ENCODE measurements at regions not wholly inside any gene's neighbourhood (a gene's known extent, or its start where the extent isn't known, plus 50 kb on each side); places are given as distances from the start of the nearest gene placed in this dataset.

GRCh38 chr3:194971965-194972364, 286.3 kb downstream of the FAM43A start:
- no peak for DNase-seq (ENCODE audit: low read depth)

GRCh38 chr3:194972641-194973040, 287.0 kb downstream of the FAM43A start:
- no peak for DNase-seq (ENCODE audit: low read depth)

GRCh38 chr3:194973366-194974000, 287.8 kb downstream of the FAM43A start:
- no peak for DNase-seq (ENCODE audit: low read depth)

GRCh38 chr3:194974468-194975135, 288.9 kb downstream of the FAM43A start:
- no peak for DNase-seq (ENCODE audit: low read depth)

- peak; percentile 92 for DNase-seq (ENCODE audit: low read depth)
These were observed 290.4 kb downstream of the FAM43A start for GRCh38 chr3:194976049-194976451.

- DNase-seq (ENCODE audit: low read depth) = no peak
These were observed 291.2 kb downstream of the FAM43A start for GRCh38 chr3:194976874-194977273.

- DNase-seq (ENCODE audit: low read depth) = no peak
These were observed 291.7 kb downstream of the FAM43A start for GRCh38 chr3:194977356-194977755.

- no peak for DNase-seq (ENCODE audit: low read depth)
These were observed 291.8 kb downstream of the XXYLT1 start for GRCh38 chr3:194979173-194979572.

- DNase-seq (ENCODE audit: low read depth) = no peak
These were observed 288.5 kb downstream of the XXYLT1 start for GRCh38 chr3:194982472-194982871.

GRCh38 chr3:194983121-194983520, 287.8 kb downstream of the XXYLT1 start:
- no peak for DNase-seq (ENCODE audit: low read depth)

- DNase-seq (ENCODE audit: low read depth) = no peak
These were observed 287.3 kb downstream of the XXYLT1 start for GRCh38 chr3:194983620-194984019.

- no peak for DNase-seq (ENCODE audit: low read depth)
These were observed 286.9 kb downstream of the XXYLT1 start for GRCh38 chr3:194984066-194984465.

- DNase-seq (ENCODE audit: low read depth) = no peak
These were observed 286.3 kb downstream of the XXYLT1 start for GRCh38 chr3:194984622-194985021.

GRCh38 chr3:194985031-194985578, 285.9 kb downstream of the XXYLT1 start:
- peak; percentile 81 for DNase-seq (ENCODE audit: low read depth)

GRCh38 chr3:194986208-194987043, 284.5 kb downstream of the XXYLT1 start:
- no peak for DNase-seq (ENCODE audit: low read depth)

GRCh38 chr3:194987571-194988494, 283.1 kb downstream of the XXYLT1 start:
- DNase-seq (ENCODE audit: low read depth) = no peak

GRCh38 chr3:194988495-194989165, 282.3 kb downstream of the XXYLT1 start:
- DNase-seq (ENCODE audit: low read depth) = no peak

- DNase-seq (ENCODE audit: low read depth) = no peak
These were observed 281.7 kb downstream of the XXYLT1 start for GRCh38 chr3:194989241-194989640.

GRCh38 chr3:194990454-194991337, 280.3 kb downstream of the XXYLT1 start:
- no peak for DNase-seq (ENCODE audit: low read depth)

- no peak for DNase-seq (ENCODE audit: low read depth)
These were observed 279.7 kb downstream of the XXYLT1 start for GRCh38 chr3:194991338-194991654.
